GM18511 (cell line): ENCODE measurements at regions not wholly inside any gene's neighbourhood (a gene's known extent, or its start where the extent isn't known, plus 50 kb on each side); places are given as distances from the start of the nearest gene placed in this dataset.
"Not testable (repeated sequence)": the region's sequence is repeated elsewhere in the genome, so short reads cannot be mapped to it uniquely, and the experiment has no call there.

Experiments used
- ATAC-seq: cut with Tn5 transposase; IDR thresholded peaks from one replicate; pipeline ENCODE4 v1.9.1; 2021; ENCODE audit warnings: mild to moderate bottlenecking, moderate library complexity; ENCODE audit not compliant: unreplicated experiment

GRCh38 chrX:69065451-69065850 lies 99.8 kb downstream of the PJA1 start:
- ATAC-seq, result no peak

GRCh38 chrX:69063486-69063885 lies 101.8 kb downstream of the PJA1 start:
- no peak for ATAC-seq

- ATAC-seq, result no peak
Observed at GRCh38 chrX:69062493-69062892, 102.8 kb downstream of the PJA1 start.

GRCh38 chrX:69060631-69061408 lies 104.4 kb downstream of the PJA1 start:
- no peak for ATAC-seq

- no peak for ATAC-seq
Observed at GRCh38 chrX:69055193-69055592, 110.1 kb downstream of the PJA1 start.

GRCh38 chrX:69054497-69054896 lies 110.8 kb downstream of the PJA1 start:
- not testable (repeated sequence) for ATAC-seq

- no peak for ATAC-seq
Observed at GRCh38 chrX:69051901-69052300, 113.4 kb downstream of the PJA1 start.

- no peak for ATAC-seq
Observed at GRCh38 chrX:69050051-69050765, 115.0 kb downstream of the PJA1 start.

- ATAC-seq, result no peak
Observed at GRCh38 chrX:69046996-69047490, 118.2 kb downstream of the PJA1 start.

GRCh38 chrX:69045616-69046345 lies 119.5 kb downstream of the PJA1 start:
- ATAC-seq, result no peak

GRCh38 chrX:69038816-69039215 lies 126.4 kb downstream of the PJA1 start:
- ATAC-seq, result no peak

- no peak for ATAC-seq
Observed at GRCh38 chrX:69038188-69038587, 127.1 kb downstream of the PJA1 start.

- no peak for ATAC-seq
Observed at GRCh38 chrX:69037786-69038185, 127.5 kb downstream of the PJA1 start.

GRCh38 chrX:69036674-69037573 lies 128.3 kb downstream of the PJA1 start:
- ATAC-seq, result no peak

GRCh38 chrX:69034451-69034850 lies 130.8 kb downstream of the PJA1 start:
- no peak for ATAC-seq

- ATAC-seq, result no peak
Observed at GRCh38 chrX:69033936-69034335, 131.3 kb downstream of the PJA1 start.

- no peak for ATAC-seq
Observed at GRCh38 chrX:69032601-69033000, 132.7 kb downstream of the PJA1 start.

- ATAC-seq, result no peak
Observed at GRCh38 chrX:69031971-69032391, 133.3 kb downstream of the PJA1 start.

- ATAC-seq, result no peak
Observed at GRCh38 chrX:69031181-69031580, 134.1 kb downstream of the PJA1 start.

- ATAC-seq, result no peak
Observed at GRCh38 chrX:69029771-69030170, 135.5 kb downstream of the PJA1 start.

- no peak for ATAC-seq
Observed at GRCh38 chrX:69028761-69029120, 136.5 kb downstream of the PJA1 start.
